ENCODE measurements at regions not wholly inside any gene's neighbourhood (a gene's known extent, or its start where the extent isn't known, plus 50 kb on each side); places are given as distances from the start of the nearest gene placed in this dataset.

- Histone ChIP-seq H3K4me1 (ENCODE audit: control insufficient read depth, insufficient read depth, low read depth, low read length) (peaks cover 3% of the 10 kb centered on the region), H3K9me3 (ENCODE audit: control insufficient read depth, low read length) (no peaks in the 10 kb centered on the region), H2BK15ac (ENCODE audit: low read depth, poor library complexity, severe bottlenecking) (no peak overlapping the region)
These were observed 131.0 kb upstream of the FNDC3A start for GRCh38 chr13:48844676-48845075.

GRCh38 chr13:48849515-48849914 lies 126.2 kb upstream of the FNDC3A start:
- Histone ChIP-seq H3K4me3 (ENCODE audit: insufficient read depth in 1 of 2, low read depth in 1 of 2, low read length in 2 of 2) (no peak overlapping the region), H3K27ac (ENCODE audit: low read length, poor library complexity, severe bottlenecking) (no peak overlapping the region), H3K23ac (ENCODE audit: low read length in 2 of 2) (no peak overlapping the region), H2BK120ac (ENCODE audit: low read depth, low read length) (no peak overlapping the region), H3K4me2 (ENCODE audit: low read length, poor library complexity, severe bottlenecking) (no peak overlapping the region), H4K91ac (ENCODE audit: low read length) (no peak overlapping the region), H3K79me1 (replicated peaks; ENCODE audit: low read length, poor library complexity, severe bottlenecking) (no peaks in the 10 kb centered on the region), H3K4me1 (ENCODE audit: control insufficient read depth, insufficient read depth, low read depth, low read length) (peaks cover 2% of the 10 kb centered on the region), H2BK5ac (ENCODE audit: low read depth, low read length, poor library complexity, severe bottlenecking) (no peak overlapping the region), H2AK5ac (ENCODE audit: low read length, severe bottlenecking) (no peak overlapping the region), H4K8ac (ENCODE audit: low read length) (no peak overlapping the region), H3K14ac (ENCODE audit: low read length in 2 of 2) (no peak overlapping the region), H2BK15ac (ENCODE audit: low read depth, poor library complexity, severe bottlenecking) (no peak overlapping the region), H3K9ac (ENCODE audit: low read length) (no peak overlapping the region), H2AFZ (ENCODE audit: low read depth, low read length) (no peak overlapping the region), H3K4ac (ENCODE audit: low read depth in 1 of 2, low read length in 2 of 2) (no peak overlapping the region), H3K27me3 (ENCODE audit: control insufficient read depth in 1 of 2, insufficient read depth in 1 of 2, low read length in 2 of 2) (no peaks in the 10 kb centered on the region), H3K9me3 (ENCODE audit: control insufficient read depth, low read length) (no peaks in the 10 kb centered on the region), H3K18ac (ENCODE audit: low read depth in 1 of 2, low read length in 2 of 2) (no peak overlapping the region), H2BK12ac (ENCODE audit: low read length in 2 of 2) (no peak overlapping the region), H3K36me3 (ENCODE audit: control insufficient read depth in 1 of 2, insufficient read depth in 2 of 2, low read depth in 1 of 2, low read length in 2 of 2) (no peaks in the 10 kb centered on the region)
- no peak for DNase-seq
- 82% methylated on average over 5 of the region's 5 CpGs for WGBS

More at GRCh38 chr13:48844676-48845075, 131.0 kb upstream of the FNDC3A start:
- Histone ChIP-seq H3K23ac (ENCODE audit: low read length in 2 of 2) (no peak overlapping the region), H3K27ac (ENCODE audit: low read length, poor library complexity, severe bottlenecking) (no peak overlapping the region), H3K4me3 (ENCODE audit: insufficient read depth in 1 of 2, low read depth in 1 of 2, low read length in 2 of 2) (no peak overlapping the region), H3K27me3 (ENCODE audit: control insufficient read depth in 1 of 2, insufficient read depth in 1 of 2, low read length in 2 of 2) (no peaks in the 10 kb centered on the region), H2BK120ac (ENCODE audit: low read depth, low read length) (no peak overlapping the region), H4K8ac (ENCODE audit: low read length) (no peak overlapping the region), H3K4ac (ENCODE audit: low read depth in 1 of 2, low read length in 2 of 2) (no peak overlapping the region), H4K91ac (ENCODE audit: low read length) (no peak overlapping the region), H3K36me3 (ENCODE audit: control insufficient read depth in 1 of 2, insufficient read depth in 2 of 2, low read depth in 1 of 2, low read length in 2 of 2) (no peaks in the 10 kb centered on the region), H3K4me2 (ENCODE audit: low read length, poor library complexity, severe bottlenecking) (no peak overlapping the region), H3K9ac (ENCODE audit: low read length) (no peak overlapping the region), H2AK5ac (ENCODE audit: low read length, severe bottlenecking) (no peak overlapping the region), H2AFZ (ENCODE audit: low read depth, low read length) (no peak overlapping the region), H3K14ac (ENCODE audit: low read length in 2 of 2) (no peak overlapping the region), H3K79me1 (replicated peaks; ENCODE audit: low read length, poor library complexity, severe bottlenecking) (no peaks in the 10 kb centered on the region), H3K18ac (ENCODE audit: low read depth in 1 of 2, low read length in 2 of 2) (no peak overlapping the region), H2BK5ac (ENCODE audit: low read depth, low read length, poor library complexity, severe bottlenecking) (no peak overlapping the region), H2BK12ac (ENCODE audit: low read length in 2 of 2) (no peak overlapping the region)
- 100% methylated on average over 2 of the region's 2 CpGs for WGBS
- no peak for DNase-seq

GRCh38 chr13:48851707-48852106 lies 124.0 kb upstream of the FNDC3A start:
- Histone ChIP-seq H3K4me2 (ENCODE audit: low read length, poor library complexity, severe bottlenecking) (no peak overlapping the region), H4K8ac (ENCODE audit: low read length) (no peak overlapping the region), H3K9ac (ENCODE audit: low read length) (no peak overlapping the region), H2BK15ac (ENCODE audit: low read depth, poor library complexity, severe bottlenecking) (no peak overlapping the region), H3K18ac (ENCODE audit: low read depth in 1 of 2, low read length in 2 of 2) (no peak overlapping the region), H2BK12ac (ENCODE audit: low read length in 2 of 2) (no peak overlapping the region), H3K9me3 (ENCODE audit: control insufficient read depth, low read length) (no peaks in the 10 kb centered on the region), H4K91ac (ENCODE audit: low read length) (no peak overlapping the region), H3K79me1 (replicated peaks; ENCODE audit: low read length, poor library complexity, severe bottlenecking) (no peaks in the 10 kb centered on the region), H3K23ac (ENCODE audit: low read length in 2 of 2) (no peak overlapping the region), H3K4ac (ENCODE audit: low read depth in 1 of 2, low read length in 2 of 2) (no peak overlapping the region), H3K14ac (ENCODE audit: low read length in 2 of 2) (no peak overlapping the region), H3K4me3 (ENCODE audit: insufficient read depth in 1 of 2, low read depth in 1 of 2, low read length in 2 of 2) (no peak overlapping the region), H3K27ac (ENCODE audit: low read length, poor library complexity, severe bottlenecking) (no peak overlapping the region), H2AFZ (ENCODE audit: low read depth, low read length) (no peak overlapping the region), H3K36me3 (ENCODE audit: control insufficient read depth in 1 of 2, insufficient read depth in 2 of 2, low read depth in 1 of 2, low read length in 2 of 2) (no peaks in the 10 kb centered on the region), H3K27me3 (ENCODE audit: control insufficient read depth in 1 of 2, insufficient read depth in 1 of 2, low read length in 2 of 2) (no peaks in the 10 kb centered on the region), H2BK120ac (ENCODE audit: low read depth, low read length) (no peak overlapping the region), H2BK5ac (ENCODE audit: low read depth, low read length, poor library complexity, severe bottlenecking) (no peak overlapping the region), H2AK5ac (ENCODE audit: low read length, severe bottlenecking) (no peak overlapping the region), H3K4me1 (ENCODE audit: control insufficient read depth, insufficient read depth, low read depth, low read length) (peaks cover 2% of the 10 kb centered on the region)
- WGBS = 100% methylated on average over 2 of the region's 2 CpGs
- no peak for DNase-seq

GRCh38 chr13:48852911-48853727 lies 122.6 kb upstream of the FNDC3A start:
- H3K27me3 ChIP-seq (ENCODE audit: control insufficient read depth in 1 of 2, insufficient read depth in 1 of 2, low read length in 2 of 2) = no peaks in the 10 kb centered on the region
- peak; percentile 34 for DNase-seq
- WGBS = 80% methylated on average over 8 of the region's 8 CpGs

More at GRCh38 chr13:48852911-48853727, 122.6 kb upstream of the FNDC3A start:
- no peak overlapping the region for H3K9ac ChIP-seq (ENCODE audit: low read length)
- no peaks in the 10 kb centered on the region for H3K36me3 ChIP-seq (ENCODE audit: control insufficient read depth in 1 of 2, insufficient read depth in 2 of 2, low read depth in 1 of 2, low read length in 2 of 2)
- no peak overlapping the region for H2BK120ac ChIP-seq (ENCODE audit: low read depth, low read length)
- no peak overlapping the region for H2BK12ac ChIP-seq (ENCODE audit: low read length in 2 of 2)
- H3K14ac ChIP-seq (ENCODE audit: low read length in 2 of 2) = no peak overlapping the region
- peak overlapping the region; percentile 35 for H2BK5ac ChIP-seq (ENCODE audit: low read depth, low read length, poor library complexity, severe bottlenecking)
- no peak overlapping the region for H3K4ac ChIP-seq (ENCODE audit: low read depth in 1 of 2, low read length in 2 of 2)
- no peak overlapping the region for H2AK5ac ChIP-seq (ENCODE audit: low read length, severe bottlenecking)
- no peak overlapping the region for H3K18ac ChIP-seq (ENCODE audit: low read depth in 1 of 2, low read length in 2 of 2)
- H3K4me2 ChIP-seq (ENCODE audit: low read length, poor library complexity, severe bottlenecking) = no peak overlapping the region
- peaks cover 2% of the 10 kb centered on the region for H3K4me1 ChIP-seq (ENCODE audit: control insufficient read depth, insufficient read depth, low read depth, low read length)
- H3K4me3 ChIP-seq (ENCODE audit: insufficient read depth in 1 of 2, low read depth in 1 of 2, low read length in 2 of 2) = no peak overlapping the region
- H2BK15ac ChIP-seq (ENCODE audit: low read depth, poor library complexity, severe bottlenecking) = no peak overlapping the region
- H4K8ac ChIP-seq (ENCODE audit: low read length) = no peak overlapping the region
- H3K23ac ChIP-seq (ENCODE audit: low read length in 2 of 2) = no peak overlapping the region
- no peak overlapping the region for H3K27ac ChIP-seq (ENCODE audit: low read length, poor library complexity, severe bottlenecking)
- H3K9me3 ChIP-seq (ENCODE audit: control insufficient read depth, low read length) = no peaks in the 10 kb centered on the region
- no peak overlapping the region for H2AFZ ChIP-seq (ENCODE audit: low read depth, low read length)
- no peak overlapping the region for H4K91ac ChIP-seq (ENCODE audit: low read length)
- no peaks in the 10 kb centered on the region for H3K79me1 ChIP-seq (replicated peaks; ENCODE audit: low read length, poor library complexity, severe bottlenecking)
